Stimulated activated naive CD4-positive, alpha-beta T cell treated with Interleukin-2 at 50 U/mL for 16 hours (primary cell): ENCODE measurements at regions not wholly inside any gene's neighbourhood (a gene's known extent, or its start where the extent isn't known, plus 50 kb on each side); places are given as distances from the start of the nearest gene placed in this dataset.

Experiments
- DNase-seq: peaks from one replicate; lab custom pipeline; 2025; lab: John Stamatoyannopoulos, UW

- DNase-seq, result no peak
Observed at GRCh38 chr3:177512945-177513814, 315.9 kb upstream of the TBL1XR1 start.

GRCh38 chr3:177513815-177514610, 316.7 kb upstream of the TBL1XR1 start:
- DNase-seq, result no peak

DNA sequence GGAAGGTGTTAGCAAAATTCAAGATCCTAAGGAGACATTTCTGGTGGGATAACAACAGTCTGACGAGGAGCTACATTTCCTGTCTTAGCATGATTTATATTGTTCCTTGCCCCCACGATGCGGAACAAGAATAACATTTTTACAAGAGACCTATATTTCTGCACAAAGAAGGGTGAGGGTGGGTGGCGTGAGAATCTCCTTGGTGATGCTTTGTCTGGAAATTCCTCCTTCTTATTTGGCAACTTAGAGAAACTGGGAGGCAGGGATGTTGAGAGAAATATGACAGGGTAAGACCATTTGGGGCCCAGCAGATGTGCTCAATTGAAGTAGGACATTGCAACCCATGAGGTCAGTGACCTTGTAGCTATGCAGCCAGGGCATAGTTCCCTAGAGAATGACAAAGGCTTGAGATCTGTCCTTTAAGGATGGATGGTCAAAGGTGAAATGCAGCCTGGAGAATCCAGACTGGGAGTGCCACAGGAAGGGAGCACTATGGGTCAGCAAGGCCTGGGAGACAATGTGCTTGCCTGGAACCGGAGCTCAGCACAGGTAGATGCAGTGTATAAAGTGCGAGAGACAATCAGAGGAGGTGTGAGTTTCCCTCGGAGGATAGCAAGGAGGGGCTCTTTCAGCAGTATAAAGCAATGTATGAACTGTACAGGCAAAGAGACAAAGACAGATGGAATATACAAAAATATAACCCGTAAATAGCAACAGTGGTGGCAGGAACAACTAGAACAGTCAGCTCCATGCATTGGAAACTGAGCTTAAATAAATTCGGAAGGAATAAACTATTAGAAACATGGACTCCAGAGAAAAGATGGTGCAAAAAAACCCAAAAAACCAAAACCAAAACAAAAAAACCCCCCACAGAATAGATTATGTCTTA, 317.6 kb upstream of the TBL1XR1 start:
- no peak for DNase-seq

DNA sequence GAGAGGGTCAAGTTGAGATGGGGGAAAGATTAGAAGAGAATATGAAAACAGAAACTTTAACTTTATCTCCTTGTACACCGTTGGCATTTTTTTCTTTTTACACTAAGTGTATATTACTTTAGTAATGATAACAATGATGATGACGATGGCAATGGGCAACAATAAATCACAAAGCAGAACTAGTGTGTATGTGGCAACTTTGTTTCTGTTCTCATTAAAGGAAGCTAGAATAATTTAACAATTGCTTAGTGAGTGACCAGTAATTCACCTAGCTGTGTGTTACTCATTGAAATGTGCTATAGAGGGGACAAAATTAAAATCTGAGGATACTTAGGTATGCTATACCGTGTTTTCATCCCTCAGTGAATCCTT, 318.5 kb upstream of the TBL1XR1 start:
- DNase-seq, result no peak

DNA sequence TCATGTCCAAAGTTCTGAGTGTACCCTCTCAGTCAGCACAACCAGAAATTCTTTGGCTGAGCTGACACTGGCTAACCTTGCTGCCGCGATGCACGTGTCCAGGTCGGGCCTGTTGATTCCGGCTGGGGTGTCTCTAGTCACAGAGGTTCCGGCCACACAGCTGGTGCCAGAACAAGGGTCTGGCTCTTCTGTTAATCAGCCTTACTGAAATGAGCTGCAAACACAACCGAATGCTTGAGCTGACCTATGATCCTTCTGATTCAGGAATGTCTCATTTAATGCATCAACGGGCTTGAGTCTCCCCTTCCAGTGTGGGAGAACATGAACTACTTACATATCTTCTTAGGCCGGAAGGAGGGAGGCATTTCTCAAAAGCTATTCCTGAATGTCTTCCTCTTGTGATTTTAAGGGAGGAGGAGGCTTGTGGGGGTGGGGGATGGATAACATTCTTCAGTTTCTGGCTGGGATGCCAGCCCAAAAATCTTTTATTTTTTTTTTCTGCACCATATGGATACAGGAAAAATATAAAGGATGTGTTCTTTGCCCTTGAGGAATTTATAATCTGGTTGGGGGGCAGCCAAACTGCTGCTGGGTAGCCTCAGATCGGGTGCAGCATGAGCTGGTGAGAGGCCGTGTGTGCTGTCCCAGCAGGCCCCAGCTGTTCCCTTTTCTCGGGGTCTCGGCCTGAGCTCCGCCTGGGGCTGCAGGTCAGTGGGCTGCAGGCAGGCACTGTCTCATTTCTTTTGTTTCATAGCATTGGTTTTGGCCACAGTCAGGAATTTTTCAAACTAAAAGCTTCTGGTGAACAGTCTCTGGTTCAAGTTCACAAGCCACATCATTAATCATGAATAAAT, 319.1 kb upstream of the TBL1XR1 start:
- DNase-seq, result no peak

- no peak for DNase-seq
Observed at GRCh38 chr3:177517906-177518305, 320.6 kb upstream of the TBL1XR1 start.

DNA sequence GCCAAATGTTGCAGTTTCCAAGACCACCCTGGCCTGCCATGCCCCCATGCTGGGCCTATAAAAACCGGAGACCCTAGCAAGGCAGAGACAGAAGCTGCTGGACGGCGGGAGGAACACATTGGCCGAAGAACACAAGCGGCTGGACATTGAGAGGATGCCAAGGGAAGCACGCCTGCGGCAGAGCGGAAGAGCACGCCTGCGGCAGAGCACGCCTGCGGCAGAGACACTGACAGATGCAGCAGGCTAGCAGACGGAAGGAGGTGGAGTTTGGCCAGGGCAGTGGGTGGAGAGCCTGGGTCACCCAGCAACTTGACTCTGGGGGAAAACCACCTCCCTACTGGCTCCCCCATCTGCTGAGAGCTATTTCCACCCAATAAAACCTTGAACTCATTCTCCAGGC, 322.3 kb upstream of the TBL1XR1 start:
- no peak for DNase-seq

DNA sequence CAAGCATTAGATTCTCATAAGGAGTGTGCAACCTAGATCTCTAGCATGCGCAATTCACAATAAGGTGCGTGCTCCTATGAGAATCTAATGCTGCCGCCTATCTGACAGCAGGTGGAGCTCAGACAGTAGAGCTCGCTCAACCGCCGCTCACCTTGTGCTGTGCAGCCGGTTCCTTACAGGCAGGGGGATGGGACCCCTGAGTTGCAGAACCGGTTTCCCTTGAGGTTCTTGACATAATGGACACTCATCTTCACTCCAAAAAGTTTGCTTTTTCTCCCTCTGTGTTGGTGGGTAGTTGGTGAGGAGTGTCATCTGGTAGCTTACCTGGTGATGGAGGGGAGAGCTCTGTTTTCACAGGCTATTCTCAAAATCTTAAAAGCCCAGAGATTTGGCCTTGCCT, 324.0 kb upstream of the TBL1XR1 start:
- DNase-seq, result no peak

GRCh38 chr3:177522051-177522450, 324.8 kb upstream of the TBL1XR1 start:
- DNase-seq, result no peak

DNA sequence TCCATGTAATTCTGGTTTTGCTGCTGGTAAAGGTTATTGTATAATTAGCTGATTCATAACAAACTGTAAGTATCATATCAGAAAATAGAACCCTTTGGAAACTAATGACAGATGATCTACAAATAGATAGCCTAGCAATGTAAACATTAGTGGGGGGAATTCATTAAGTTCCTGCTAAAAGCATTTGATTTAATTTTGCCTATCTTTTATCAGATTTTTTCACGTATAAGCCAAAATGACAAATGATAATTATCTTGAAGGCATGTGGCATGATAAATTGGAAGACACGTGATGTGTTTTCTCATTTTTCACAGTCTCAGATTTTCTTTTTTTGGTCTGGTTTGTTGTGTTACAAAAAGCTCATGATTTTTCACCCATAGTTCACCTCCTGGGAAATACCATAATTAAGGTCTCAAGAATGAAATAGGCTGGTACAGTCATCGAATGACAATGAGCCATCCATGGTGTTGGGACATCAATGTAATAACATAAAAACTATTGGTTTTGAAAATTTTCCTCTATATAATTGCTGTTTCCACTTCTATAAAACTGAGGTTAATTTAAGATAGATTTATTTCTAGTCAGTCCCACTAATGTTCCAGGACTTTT, 325.9 kb upstream of the TBL1XR1 start:
- DNase-seq, result no peak

- DNase-seq, result no peak
Observed at GRCh38 chr3:177523872-177524438, 326.7 kb upstream of the TBL1XR1 start.

DNA sequence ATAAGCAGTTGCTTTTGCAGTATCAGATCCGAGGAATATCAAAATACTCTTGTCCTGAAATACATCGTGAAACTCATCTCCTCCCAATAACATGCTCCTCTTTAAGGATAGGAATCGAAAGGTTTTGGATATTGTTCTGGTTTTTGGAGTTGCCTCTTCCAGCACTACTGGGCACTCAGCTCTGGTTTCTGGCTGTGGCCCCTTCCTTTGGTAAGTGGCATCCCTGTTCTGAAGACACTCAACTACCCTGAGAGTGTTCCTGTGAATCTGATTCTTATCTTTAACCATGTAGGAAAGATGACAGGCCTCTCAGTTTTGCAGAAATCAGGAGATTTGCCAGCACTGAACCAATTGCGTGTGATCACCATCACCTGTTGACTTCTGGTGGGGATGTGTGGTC, 327.5 kb upstream of the TBL1XR1 start:
- DNase-seq, result no peak

DNA sequence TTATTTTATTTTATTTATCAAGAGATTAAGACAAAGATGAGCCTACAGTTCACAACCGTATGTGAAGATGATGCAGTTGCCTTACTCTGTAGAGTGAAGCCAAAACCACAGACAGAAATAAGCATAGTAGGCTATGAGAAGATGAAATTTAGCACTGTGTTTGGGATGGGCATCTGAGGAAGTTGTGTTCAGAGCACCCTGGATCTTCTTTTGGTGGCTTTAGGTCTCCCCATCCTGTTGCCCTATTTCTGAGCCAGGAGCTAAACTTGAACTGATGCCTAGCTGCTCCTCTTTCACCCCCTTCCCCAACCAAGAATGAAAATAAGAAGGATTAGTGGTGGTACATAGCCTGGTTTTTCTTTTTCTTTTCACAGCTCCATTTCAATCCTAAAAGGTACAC, 328.1 kb upstream of the TBL1XR1 start:
- DNase-seq, result no peak

DNA sequence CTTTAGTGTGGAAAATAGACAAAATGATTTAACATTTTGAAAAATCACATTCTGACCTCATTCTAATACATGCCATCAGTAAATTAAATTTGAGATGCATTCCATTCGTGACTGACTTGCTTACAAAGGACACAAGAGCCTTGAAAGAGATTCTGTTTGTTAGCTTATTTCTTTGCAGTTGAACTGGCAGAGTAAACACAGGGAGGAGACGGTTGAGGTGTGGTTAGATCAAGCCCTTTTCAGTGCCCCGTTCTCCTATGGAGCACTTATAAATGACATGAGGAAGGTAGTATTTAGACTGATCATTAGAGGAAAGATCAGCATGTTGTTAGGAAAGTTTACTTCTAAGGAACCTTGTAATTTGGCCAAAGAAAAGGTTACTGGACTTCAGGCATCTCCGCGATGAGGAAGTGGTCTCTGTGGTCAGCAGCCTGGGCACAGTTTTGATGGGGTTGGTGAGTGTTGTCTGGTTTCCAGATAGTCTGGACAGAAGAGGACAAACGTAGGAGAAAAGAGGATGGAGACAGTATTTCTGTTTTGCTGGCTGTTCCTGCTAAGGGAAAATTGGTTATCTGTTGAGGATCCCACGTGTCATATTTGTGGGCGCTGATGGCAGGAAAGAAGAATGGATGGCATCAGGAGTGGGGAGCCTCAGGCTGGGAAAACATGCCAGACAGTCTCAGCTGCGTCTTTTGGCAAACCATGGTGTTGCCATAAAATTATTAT, 328.9 kb upstream of the TBL1XR1 start:
- DNase-seq, result no peak

- DNase-seq, result no peak
Observed at GRCh38 chr3:177527182-177527581, 329.9 kb upstream of the TBL1XR1 start.

- DNase-seq, result no peak
Observed at GRCh38 chr3:177528306-177529070, 331.2 kb upstream of the TBL1XR1 start.

GRCh38 chr3:177529071-177529550, 331.8 kb upstream of the TBL1XR1 start:
- DNase-seq, result no peak

GRCh38 chr3:177529716-177530335, 332.5 kb upstream of the TBL1XR1 start:
- no peak for DNase-seq

- no peak for DNase-seq
Observed at GRCh38 chr3:177530908-177531307, 333.6 kb upstream of the TBL1XR1 start.
